K562 (cell line): ENCODE measurements at regions not wholly inside any gene's neighbourhood (a gene's known extent, or its start where the extent isn't known, plus 50 kb on each side); places are given as distances from the start of the nearest gene placed in this dataset.

ENCODE experiments used
- MYC ChIP-seq, 2 experiments: fragments of 250-450 bp in 1 of 2; sonication (Bioruptor Pico) in 1 of 2; IDR thresholded peaks; 2 replicates each; pipeline versions ENCODE4 v1.5.1 to v1.6.1; 2012 to 2021; ENCODE audit warnings: low read depth in 2 of 2, borderline replicate concordance in 1 of 2, improper control_type of control experiment in 1 of 2, low read length in 1 of 2, mild to moderate bottlenecking in 1 of 2, moderate library complexity in 1 of 2
- ZNF274 ChIP-seq: IDR thresholded peaks from 2 replicates; pipeline ENCODE4 v1.6.1; 2011; ENCODE audit warnings: low read depth, mild to moderate bottlenecking, low read length, moderate library complexity, borderline replicate concordance

- no peak for TF ChIP-seq MYC (IDR thresholded peaks at IDR 0.05; ENCODE audit: low read depth, low read length)
- TF ChIP-seq MYC (CRISPR knock-in tag; IDR thresholded peaks at IDR 0.05; ENCODE audit: borderline replicate concordance, low read depth), result no peak
- no peak for TF ChIP-seq ZNF274
Measured at GRCh38 chr7:3162289-3162688, 118.6 kb upstream of the CARD11 start.
